ENCODE measurements at regions not wholly inside any gene's neighbourhood (a gene's known extent, or its start where the extent isn't known, plus 50 kb on each side); places are given as distances from the start of the nearest gene placed in this dataset.

DNA sequence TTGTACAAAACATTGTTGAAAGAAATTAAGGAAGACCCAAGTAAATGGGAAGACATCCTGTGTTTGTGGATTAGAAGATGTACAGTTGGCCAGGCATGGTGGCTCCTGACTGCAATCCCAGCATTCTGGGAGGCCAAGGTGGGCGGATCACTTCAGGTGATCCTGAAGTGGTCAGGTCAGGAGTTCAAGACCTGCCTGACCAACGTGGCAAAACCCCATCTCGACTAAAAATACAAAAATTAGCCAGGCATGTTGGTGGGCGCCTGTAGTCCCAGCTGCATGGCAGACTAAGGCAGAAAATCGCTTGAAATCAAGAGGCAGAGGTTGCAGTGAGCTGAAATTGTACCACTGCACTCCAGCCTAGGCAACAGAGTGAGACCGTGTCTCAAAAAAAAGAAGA lies 62.0 kb upstream of the SEPTIN5 start:
- BruUV-seq (replicated peaks): no TSS peak
- Histone ChIP-seq H3K4me1 (ENCODE audit: control insufficient read depth, extremely low read depth, insufficient read depth, low read length) (no peaks in the 10 kb centered on the region), H3K9me3 (replicated peaks; ENCODE audit: control insufficient read depth, insufficient read depth, low read length) (no peaks in the 10 kb centered on the region), H4K20me1 (replicated peaks; ENCODE audit: control insufficient read depth, extremely low read depth, insufficient read depth, low read length) (no peaks in the 10 kb centered on the region), H3K4me3 (replicated peaks in 1 of 3; ENCODE audit: insufficient read depth in 1 of 3, low read depth in 1 of 3, low read length in 3 of 3) (no peak overlapping the region), H3K9me1 (replicated peaks; ENCODE audit: control insufficient read depth, extremely low read depth, insufficient read depth, low read length) (no peaks in the 10 kb centered on the region), H3K4me2 (ENCODE audit: insufficient read depth, low read length) (no peak overlapping the region), H3K79me2 (ENCODE audit: control insufficient read depth, insufficient read depth, low read length) (no peaks in the 10 kb centered on the region), H3K9ac (replicated peaks; ENCODE audit: extremely low read depth, insufficient read depth, low read length) (no peak overlapping the region), H3K27ac (ENCODE audit: insufficient read depth, low read depth, low read length) (no peak overlapping the region), H3K36me3 (ENCODE audit: control insufficient read depth in 2 of 2, extremely low read depth in 1 of 2, insufficient read depth in 2 of 2, low read length in 2 of 2) (no peaks in the 10 kb centered on the region), H3K27me3 (ENCODE audit: control insufficient read depth in 2 of 2, insufficient read depth in 2 of 2, low read length in 2 of 2) (peaks cover 7 to 8% of the 10 kb centered on the region in 2 experiments), H2AFZ (ENCODE audit: low read depth, low read length) (no peak overlapping the region)
- dilution Hi-C loops (cut with MboI; ENCODE audit: extremely low pct_ligation_motif_present, low sequenced_read_pairs): no loop called here
- ChIA-PET POLR2A (no interaction called here), CTCF (no interaction called here)
- intact Hi-C loops (cut with micrococcal nuclease): no loop called here
- DNase-seq (ENCODE audit: low read depth, low spot score) (no peak), FAIRE-seq (no peak)
- TF ChIP-seq GATA2 (IDR thresholded peaks at IDR 0.05; ENCODE audit: insufficient read depth, insufficient read length, low read depth, low read length): no peak
- no peak for TF ChIP-seq POLR2A (IDR thresholded peaks at IDR 0.05; ENCODE audit: low read depth, low read length)
- TF ChIP-seq POLR2AphosphoS5 (IDR thresholded peaks at IDR 0.05; ENCODE audit: insufficient read depth, low read depth, low read length): no peak
- no peak for TF ChIP-seq EZH2 (IDR thresholded peaks at IDR 0.05; ENCODE audit: borderline replicate concordance, low read depth, low read length, severe bottlenecking)
- no peak for TF ChIP-seq FOS (IDR thresholded peaks at IDR 0.05; ENCODE audit: borderline replicate concordance, insufficient read depth, low read length)
- TF ChIP-seq JUN (IDR thresholded peaks at IDR 0.05; ENCODE audit: borderline replicate concordance, insufficient read depth, insufficient read length, low read depth): no peak
- TF ChIP-seq, protein P1, sequence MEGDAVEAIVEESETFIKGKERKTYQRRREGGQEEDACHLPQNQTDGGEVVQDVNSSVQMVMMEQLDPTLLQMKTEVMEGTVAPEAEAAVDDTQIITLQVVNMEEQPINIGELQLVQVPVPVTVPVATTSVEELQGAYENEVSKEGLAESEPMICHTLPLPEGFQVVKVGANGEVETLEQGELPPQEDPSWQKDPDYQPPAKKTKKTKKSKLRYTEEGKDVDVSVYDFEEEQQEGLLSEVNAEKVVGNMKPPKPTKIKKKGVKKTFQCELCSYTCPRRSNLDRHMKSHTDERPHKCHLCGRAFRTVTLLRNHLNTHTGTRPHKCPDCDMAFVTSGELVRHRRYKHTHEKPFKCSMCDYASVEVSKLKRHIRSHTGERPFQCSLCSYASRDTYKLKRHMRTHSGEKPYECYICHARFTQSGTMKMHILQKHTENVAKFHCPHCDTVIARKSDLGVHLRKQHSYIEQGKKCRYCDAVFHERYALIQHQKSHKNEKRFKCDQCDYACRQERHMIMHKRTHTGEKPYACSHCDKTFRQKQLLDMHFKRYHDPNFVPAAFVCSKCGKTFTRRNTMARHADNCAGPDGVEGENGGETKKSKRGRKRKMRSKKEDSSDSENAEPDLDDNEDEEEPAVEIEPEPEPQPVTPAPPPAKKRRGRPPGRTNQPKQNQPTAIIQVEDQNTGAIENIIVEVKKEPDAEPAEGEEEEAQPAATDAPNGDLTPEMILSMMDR (IDR thresholded peaks at IDR 0.05; ENCODE audit: extremely low read depth in 1 of 2, insufficient read depth in 1 of 2, low read depth in 1 of 2, low read length in 2 of 2): no peak
- TF ChIP-seq MYC (IDR thresholded peaks at IDR 0.05; ENCODE audit: low read depth, low read length): no peak
- TF ChIP-seq, protein P2, sequence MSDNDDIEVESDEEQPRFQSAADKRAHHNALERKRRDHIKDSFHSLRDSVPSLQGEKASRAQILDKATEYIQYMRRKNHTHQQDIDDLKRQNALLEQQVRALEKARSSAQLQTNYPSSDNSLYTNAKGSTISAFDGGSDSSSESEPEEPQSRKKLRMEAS (IDR thresholded peaks at IDR 0.05; ENCODE audit: insufficient read depth, insufficient read length): no peak
